ENCODE measurements at regions not wholly inside any gene's neighbourhood (a gene's known extent, or its start where the extent isn't known, plus 50 kb on each side); places are given as distances from the start of the nearest gene placed in this dataset.
"Not testable (repeated sequence)": the region's sequence is repeated elsewhere in the genome, so short reads cannot be mapped to it uniquely, and the experiment has no call there.

DNA sequence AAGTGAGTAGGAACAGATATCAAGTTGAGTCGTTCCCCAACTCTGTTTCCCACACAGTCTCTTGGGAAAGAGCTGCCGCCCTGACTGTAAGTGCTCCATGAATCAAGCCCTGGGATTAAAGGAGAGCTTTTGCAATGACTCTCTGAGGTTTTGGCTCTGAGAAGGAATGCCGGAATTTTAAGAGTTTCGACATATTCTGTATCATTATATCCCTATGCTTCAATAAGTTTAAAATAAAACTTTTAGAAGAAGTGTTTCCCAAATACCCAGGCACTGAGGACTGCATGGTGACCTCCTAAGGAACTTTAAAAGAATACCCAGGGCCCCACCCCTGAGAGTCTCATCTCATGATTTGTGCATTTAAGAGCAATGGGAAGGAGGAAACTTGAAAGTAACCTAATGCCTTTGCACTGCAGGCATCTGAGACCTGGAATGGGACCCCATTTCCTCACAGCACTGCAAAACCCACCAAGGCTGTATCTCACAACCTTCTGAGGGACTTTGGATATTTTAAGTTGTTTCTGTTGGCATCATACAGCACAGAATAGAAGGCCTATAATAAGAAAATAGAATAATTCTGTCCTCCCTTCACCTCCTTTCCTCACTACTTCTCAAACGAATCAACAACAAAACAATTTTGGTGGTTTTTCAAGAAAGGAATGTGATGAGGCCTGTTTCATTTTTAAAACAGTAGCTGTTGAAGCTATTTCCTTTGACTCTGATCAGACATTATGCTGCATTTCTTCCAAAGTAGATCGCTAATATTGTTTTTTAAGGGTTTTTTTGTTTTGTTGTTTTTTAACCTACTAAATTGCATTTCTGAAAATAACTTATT is 121.2 kb downstream of the GASK1B start:
- peak; percentile 41 for DNase-seq (ENCODE audit: low spot score)

DNA sequence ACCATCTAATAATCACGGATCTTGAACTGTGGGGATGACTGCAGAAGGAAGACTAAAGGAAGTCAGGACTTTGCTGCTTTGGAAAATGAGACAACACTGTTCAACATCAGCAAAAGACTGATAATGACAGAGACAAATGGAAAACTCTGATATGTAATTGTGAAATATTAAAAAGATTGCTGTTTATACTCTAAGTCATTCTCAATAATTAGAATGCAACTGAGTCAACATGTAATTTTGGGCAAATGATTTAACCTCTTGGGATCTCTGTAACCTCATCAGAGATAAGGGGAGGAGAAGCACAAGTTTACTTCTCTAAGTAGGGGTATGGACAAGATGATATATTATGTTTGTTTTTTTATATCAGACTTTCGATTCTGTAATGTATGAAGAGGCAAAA is 121.9 kb downstream of the GASK1B start:
- DNase-seq (ENCODE audit: low spot score), result no peak

DNA sequence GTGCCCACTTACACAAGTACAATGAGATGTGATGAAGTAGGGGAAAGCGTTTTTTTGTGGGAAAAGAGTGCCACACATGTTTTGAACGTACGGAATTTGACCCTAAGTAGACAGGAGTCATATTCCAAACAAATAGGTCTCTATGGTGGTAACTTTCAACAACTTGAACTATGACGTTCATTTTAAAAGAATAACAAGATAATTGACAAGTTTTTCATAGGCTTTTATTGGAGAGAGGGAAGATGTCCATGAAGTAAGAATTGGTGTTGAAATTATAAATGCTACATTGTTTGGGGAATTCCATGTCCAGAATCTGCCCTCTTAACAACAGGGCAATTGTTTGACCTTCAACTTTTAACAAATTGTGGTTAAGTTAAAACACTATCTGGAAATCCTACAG is 126.5 kb downstream of the GASK1B start:
- DNase-seq (ENCODE audit: low spot score), result no peak

GRCh38 chr4:158043971-158044618 is 128.7 kb downstream of the GASK1B start:
- DNase-seq (ENCODE audit: low spot score), result no peak

DNA sequence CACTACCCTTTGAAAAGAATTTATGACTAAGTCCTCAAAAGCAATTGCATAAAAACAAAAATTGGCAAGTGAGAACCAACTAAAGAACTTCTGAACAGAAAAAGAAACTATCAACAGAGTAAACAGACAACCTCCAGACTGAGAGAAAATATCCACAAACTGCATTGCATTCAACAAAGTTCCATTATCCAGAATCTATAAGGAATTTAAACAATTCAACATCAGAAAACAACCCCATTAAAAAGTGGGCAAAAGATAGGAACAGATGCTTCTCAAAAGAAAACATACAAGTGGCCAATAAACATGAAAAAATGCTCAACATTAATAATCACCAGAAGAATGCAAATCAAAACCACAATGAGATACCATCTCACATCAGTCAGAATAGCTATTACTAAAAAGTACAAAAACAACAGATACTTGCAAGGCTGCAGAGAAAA is 130.2 kb downstream of the GASK1B start:
- no peak for DNase-seq (ENCODE audit: low spot score)

DNA sequence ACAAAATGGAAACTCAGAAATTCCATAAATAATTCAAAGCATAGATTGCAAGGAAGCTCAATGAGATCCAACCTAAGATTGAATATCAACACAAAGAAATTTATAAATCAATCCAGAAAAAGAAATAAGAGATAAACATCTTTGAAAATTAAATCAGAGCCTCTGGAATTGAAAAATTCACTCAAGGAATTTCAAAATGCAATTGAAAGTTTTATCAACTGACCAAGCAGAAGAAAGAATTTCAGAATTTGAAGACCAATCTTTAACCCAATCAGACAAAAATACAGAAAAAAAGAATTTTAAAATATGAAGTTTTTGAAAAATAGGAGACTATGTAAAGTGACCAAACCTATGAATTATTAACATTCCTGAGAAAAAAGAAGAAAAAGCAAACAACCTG is 134.1 kb downstream of the GASK1B start:
- DNase-seq (ENCODE audit: low spot score), result no peak

GRCh38 chr4:158036998-158037397 is 135.8 kb downstream of the GASK1B start:
- no peak for DNase-seq (ENCODE audit: low spot score)

DNA sequence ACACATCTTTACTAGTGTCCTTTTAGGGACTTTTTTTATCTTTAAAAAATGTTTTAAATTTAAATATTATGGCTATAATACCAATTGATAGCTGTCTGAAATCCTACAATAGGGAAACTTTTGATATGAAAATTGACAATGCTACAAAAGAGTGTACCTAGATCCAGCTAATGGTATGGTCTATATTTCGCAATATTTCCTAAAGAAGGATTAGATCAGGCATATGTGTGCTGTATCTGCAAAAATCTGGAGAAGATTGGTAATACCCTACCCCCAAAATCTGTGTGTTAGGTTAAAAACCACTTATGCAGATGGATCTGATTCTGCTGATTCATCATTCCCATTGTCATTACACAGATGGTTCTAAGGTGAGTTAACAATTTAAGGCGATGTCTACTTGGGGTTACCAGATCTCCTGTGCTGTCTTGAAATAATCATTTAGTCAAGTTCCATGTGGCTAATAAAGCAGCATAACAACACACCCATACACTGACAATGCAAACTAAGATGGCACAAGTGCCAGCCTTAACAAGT is 137.1 kb downstream of the GASK1B start:
- DNase-seq (ENCODE audit: low spot score), result no peak

DNA sequence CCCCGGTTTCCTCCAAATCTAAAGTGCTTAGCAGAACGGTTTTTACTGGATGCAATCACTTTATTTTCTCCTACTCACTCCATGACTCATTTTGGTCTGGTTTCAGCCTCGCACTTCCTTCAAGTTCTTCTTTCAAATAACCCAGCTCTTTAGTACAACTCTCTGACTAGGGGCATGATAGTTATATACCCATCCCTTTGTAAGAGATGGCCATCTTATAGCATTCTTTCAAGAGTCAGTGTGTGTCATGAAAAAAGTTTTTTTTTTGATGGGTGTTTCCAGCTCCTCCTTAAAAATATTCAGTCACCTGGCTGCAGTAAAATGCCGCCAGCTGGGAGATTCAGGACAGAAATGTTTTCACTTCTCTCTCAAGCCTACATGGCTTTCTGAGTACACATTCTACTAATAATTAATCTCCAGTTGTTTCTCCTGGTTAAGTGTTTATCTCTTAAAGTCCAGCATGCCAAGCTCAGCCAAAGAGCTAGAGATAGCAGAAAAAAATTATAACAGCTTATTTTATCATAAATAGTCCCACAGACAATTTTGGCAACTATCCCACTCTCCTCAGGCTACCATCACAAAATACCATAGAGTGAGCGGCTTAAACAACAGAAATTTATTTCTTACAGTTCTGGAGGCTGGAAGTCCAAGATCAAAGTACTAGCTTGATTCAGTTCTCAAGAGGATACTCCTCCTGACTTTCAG is 139.3 kb downstream of the GASK1B start:
- no peak for DNase-seq (ENCODE audit: low spot score)

GRCh38 chr4:158032733-158033415 is 140.0 kb downstream of the GASK1B start:
- no peak for DNase-seq (ENCODE audit: low spot score)

- DNase-seq (ENCODE audit: low spot score), result not testable (repeated sequence)
Measured at GRCh38 chr4:158028381-158028780, 144.4 kb downstream of the GASK1B start.

DNA sequence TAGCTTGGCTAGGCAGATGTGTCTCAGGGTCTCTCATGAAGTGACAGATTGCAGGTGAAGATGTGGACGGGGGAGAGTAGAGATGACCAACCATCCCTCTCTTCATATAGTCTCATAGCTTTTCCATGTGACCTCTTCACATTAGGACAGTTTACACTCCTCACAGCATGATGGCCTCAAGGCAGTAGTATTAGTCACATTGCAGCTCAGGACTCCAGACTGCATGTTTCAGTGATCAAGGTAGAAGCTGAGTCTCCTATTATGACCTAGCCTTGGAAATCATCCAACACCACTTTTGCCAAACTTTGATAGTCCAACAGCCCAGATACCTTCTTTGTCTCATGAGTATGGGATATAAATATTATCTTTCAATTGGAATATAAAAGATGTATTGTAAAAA is 147.7 kb downstream of the GASK1B start:
- no peak for DNase-seq (ENCODE audit: low spot score)

DNA sequence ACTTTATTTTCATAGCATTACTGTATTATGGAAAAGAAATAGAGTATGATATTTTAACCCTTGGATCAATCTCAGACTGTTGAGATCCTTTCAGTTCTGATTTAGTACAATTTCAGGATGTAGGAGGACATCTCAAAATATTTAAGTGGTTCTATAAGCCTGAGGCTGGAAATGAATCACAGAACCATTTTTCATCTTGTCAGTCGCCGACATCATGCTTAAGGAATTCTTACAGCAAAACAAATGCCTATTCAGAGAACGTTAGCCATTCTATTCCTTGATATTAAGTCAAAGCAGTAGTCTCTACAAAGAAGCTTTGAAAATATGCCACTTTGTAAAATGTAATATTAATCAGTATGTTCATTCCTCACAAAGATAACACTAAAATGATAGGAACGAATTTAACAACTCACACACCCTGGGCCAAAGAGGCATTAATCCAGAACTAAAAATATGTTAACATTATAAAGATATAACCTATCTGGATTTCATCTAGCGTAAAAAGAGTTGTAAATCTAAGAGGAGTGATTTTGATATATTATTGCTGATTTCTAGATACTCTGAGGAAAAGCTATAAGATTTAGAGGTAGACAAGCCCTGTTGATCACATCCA is 152.0 kb downstream of the GASK1B start:
- peak; percentile 13 for DNase-seq (ENCODE audit: low spot score)

GRCh38 chr4:158020176-158020575 is 152.6 kb downstream of the GASK1B start:
- DNase-seq (ENCODE audit: low spot score), result peak; percentile 12

GRCh38 chr4:158018831-158019230 is 154.0 kb downstream of the GASK1B start:
- DNase-seq (ENCODE audit: low spot score), result no peak

- no peak for DNase-seq (ENCODE audit: low spot score)
Measured at GRCh38 chr4:158018221-158018830, 154.5 kb downstream of the GASK1B start.

GRCh38 chr4:158016511-158016910 is 156.3 kb downstream of the GASK1B start:
- no peak for DNase-seq (ENCODE audit: low spot score)

- no peak for DNase-seq (ENCODE audit: low spot score)
Measured at GRCh38 chr4:158015241-158015640, 157.6 kb downstream of the GASK1B start.

DNA sequence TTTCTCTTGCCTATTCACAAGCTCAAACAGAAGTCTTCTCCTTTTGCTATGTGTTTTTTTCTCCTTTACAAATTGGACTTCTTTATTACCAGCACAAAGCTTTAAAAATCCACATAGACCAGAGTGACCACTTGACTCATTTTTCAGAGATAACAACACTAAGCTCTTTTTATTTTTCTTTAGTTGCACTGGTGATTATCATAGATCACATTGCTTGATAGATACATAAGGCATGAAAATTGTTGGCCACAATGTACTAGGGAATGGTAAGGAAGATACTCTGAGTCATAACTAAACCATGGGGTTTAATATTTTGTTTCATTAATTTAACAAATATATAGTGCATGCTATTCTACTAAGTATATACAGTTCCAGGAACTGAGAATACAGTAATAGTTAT is 159.0 kb downstream of the GASK1B start:
- DNase-seq (ENCODE audit: low spot score), result no peak

- DNase-seq (ENCODE audit: low spot score), result no peak
Measured at GRCh38 chr4:158010361-158010760, 162.5 kb downstream of the GASK1B start.

DNA sequence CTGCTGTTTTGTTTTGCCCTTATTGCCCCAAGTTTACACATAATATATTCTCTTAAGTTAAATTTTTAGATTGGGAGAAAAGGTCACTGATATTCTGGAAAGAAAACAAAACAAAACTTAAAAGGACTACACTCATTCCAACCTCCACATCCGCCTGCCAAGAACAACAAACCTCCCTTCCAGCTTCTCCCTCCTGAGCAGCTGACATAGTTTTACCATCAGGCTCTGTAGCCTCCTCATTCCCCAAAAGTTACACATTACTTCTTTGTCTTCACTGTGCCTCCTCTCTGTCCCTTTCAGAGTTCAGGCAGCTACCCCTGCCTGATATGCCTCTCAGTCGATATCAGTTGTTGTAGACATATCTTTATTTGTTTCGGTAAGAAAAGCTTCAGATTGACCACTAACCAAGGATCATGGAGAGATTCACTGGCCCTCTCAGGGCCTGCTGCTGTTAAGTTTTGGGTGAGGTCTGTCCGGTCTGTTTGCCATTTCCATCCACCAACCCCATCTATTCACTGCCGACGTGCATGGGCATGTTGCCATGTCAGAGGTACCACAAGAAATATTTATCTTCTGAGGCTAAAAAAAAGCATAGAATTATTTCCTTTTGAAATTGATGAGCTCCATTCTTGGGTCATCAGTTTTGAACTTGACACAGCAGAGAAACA is 164.1 kb downstream of the GASK1B start:
- DNase-seq (ENCODE audit: low spot score), result no peak
